ENCODE measurements at regions not wholly inside any gene's neighbourhood (a gene's known extent, or its start where the extent isn't known, plus 50 kb on each side); places are given as distances from the start of the nearest gene placed in this dataset.

DNA sequence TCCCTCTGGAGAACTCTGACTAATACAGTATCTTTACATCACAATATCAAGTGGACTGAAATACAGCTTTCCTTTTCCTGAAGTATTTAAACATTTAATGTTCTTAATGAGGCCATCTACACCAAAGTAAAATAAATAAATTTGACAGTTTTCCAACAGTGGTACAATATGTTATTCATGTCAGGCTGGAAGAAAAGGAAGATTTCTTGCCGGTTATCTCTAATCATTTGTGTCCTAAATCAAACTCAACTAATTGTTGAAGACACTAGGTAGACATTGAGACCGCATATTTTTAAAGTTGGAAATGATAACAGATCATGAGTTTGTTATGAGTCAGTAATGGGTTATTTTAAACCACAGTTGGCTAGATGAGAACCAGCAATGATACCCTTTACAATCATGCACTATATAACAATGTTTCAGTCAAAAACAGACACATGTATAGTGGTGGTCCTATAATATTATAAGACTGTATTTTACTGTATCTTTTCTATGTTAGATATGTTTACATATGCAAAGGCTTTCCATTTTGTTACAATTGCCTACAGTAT is 241.6 kb downstream of the LMBRD1 start:
- Histone ChIP-seq H3K4me2 (ENCODE audit: insufficient read depth, low read length) (no peak overlapping the region), H2AFZ (ENCODE audit: low read depth, low read length) (no peak overlapping the region), H3K27me3 (ENCODE audit: control insufficient read depth in 2 of 2, insufficient read depth in 2 of 2, low read length in 2 of 2) (no peaks in the 10 kb centered on the region), H3K4me1 (replicated peaks in 1 of 2; ENCODE audit: control insufficient read depth in 2 of 2, insufficient read depth in 2 of 2, low read length in 2 of 2) (no peaks in the 10 kb centered on the region), H3K9me1 (ENCODE audit: control insufficient read depth, insufficient read depth, low read length) (no peaks in the 10 kb centered on the region), H3K4me3 (no peak overlapping the region), H3K79me2 (ENCODE audit: control insufficient read depth, insufficient read depth, low read length) (no peaks in the 10 kb centered on the region), H4K20me1 (replicated peaks; ENCODE audit: control insufficient read depth, insufficient read depth, low read length) (no peaks in the 10 kb centered on the region), H3K9me3 (replicated peaks; ENCODE audit: control insufficient read depth, insufficient read depth, low read depth, low read length) (no peaks in the 10 kb centered on the region), H3K27ac (ENCODE audit: extremely low read depth, low read depth, low read length) (no peak overlapping the region), H3K9ac (ENCODE audit: insufficient read depth in 1 of 2, low read depth in 2 of 2, low read length in 2 of 2) (no peak overlapping the region), H3K36me3 (ENCODE audit: control insufficient read depth, insufficient read depth, low read length) (no peaks in the 10 kb centered on the region)
- BruUV-seq (replicated peaks) = no TSS peak
- POLR2A ChIA-PET = no interaction called here
- in situ Hi-C loops (cut with MboI) = no loop called here
- CTCF ChIA-PET (ENCODE audit: low intra/inter-chr PET ratio) = no interaction called here
- WGBS (ENCODE audit: insufficient coverage, low coverage, missing lambda C conversion rate) = 4% methylated on average over 2 of the region's 2 CpGs
- intact Hi-C loops (cut with micrococcal nuclease) = no loop called here
- no peak for DNase-seq (ENCODE audit: extremely low read depth in 1 of 4, low spot score in 3 of 4)
- TF ChIP-seq ZNF165 (CRISPR knock-in tag; IDR thresholded peaks at IDR 0.05; ENCODE audit: borderline replicate concordance) (no peak), KDM2B (CRISPR knock-in tag; IDR thresholded peaks at IDR 0.05) (no peak), BDP1 (IDR thresholded peaks at IDR 0.05; ENCODE audit: insufficient read depth, insufficient read length) (no peak)
- ATAC-seq = no peak
- FAIRE-seq = no peak

DNA sequence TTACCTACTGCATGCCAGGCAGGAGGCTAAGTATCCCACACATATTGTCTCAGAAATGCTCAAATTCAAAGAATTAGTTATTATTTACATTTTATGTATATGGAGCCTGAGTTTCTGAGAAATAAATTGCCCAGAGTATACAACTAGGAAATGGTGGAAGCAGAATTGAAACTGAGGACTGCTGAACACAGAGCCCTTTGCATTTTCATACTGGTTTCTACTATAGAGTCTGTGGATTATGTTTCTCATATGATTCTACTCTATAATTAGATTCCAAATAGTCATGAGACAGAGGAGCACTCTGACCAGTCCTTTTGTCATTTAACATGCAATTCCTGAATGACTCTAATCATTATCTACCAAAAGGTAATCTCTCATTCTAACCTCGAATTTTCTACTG is 254.3 kb downstream of the LMBRD1 start:
- Histone ChIP-seq H3K79me2 (ENCODE audit: control insufficient read depth, insufficient read depth, low read length) (no peaks in the 10 kb centered on the region), H2AFZ (ENCODE audit: low read depth, low read length) (no peak overlapping the region), H3K27ac (ENCODE audit: extremely low read depth, low read depth, low read length) (no peak overlapping the region), H3K9me1 (ENCODE audit: control insufficient read depth, insufficient read depth, low read length) (no peaks in the 10 kb centered on the region), H3K4me2 (ENCODE audit: insufficient read depth, low read length) (no peak overlapping the region), H3K9ac (ENCODE audit: insufficient read depth in 1 of 2, low read depth in 2 of 2, low read length in 2 of 2) (no peak overlapping the region), H3K4me3 (no peak overlapping the region), H3K9me3 (replicated peaks; ENCODE audit: control insufficient read depth, insufficient read depth, low read depth, low read length) (no peaks in the 10 kb centered on the region), H3K4me1 (replicated peaks in 1 of 2; ENCODE audit: control insufficient read depth in 2 of 2, insufficient read depth in 2 of 2, low read length in 2 of 2) (no peaks in the 10 kb centered on the region), H3K36me3 (ENCODE audit: control insufficient read depth, insufficient read depth, low read length) (no peaks in the 10 kb centered on the region), H3K27me3 (ENCODE audit: control insufficient read depth in 2 of 2, insufficient read depth in 2 of 2, low read length in 2 of 2) (no peaks in the 10 kb centered on the region; a peak in 2 of 5 replicates), H4K20me1 (replicated peaks; ENCODE audit: control insufficient read depth, insufficient read depth, low read length) (no peaks in the 10 kb centered on the region)
- no TSS peak for BruUV-seq (replicated peaks)
- DNase-seq (ENCODE audit: extremely low read depth in 1 of 4, low spot score in 3 of 4) (no peak), ATAC-seq (no peak), FAIRE-seq (no peak)
- POLR2A ChIA-PET = no interaction called here
- in situ Hi-C loops (cut with MboI) (no loop called here), intact Hi-C loops (cut with micrococcal nuclease) (no loop called here)
- WGBS (ENCODE audit: insufficient coverage, low coverage, missing lambda C conversion rate) = 0% methylated on average over 1 of the region's 1 CpG
- CTCF ChIA-PET (ENCODE audit: low intra/inter-chr PET ratio) = no interaction called here
- TF ChIP-seq, protein P1, sequence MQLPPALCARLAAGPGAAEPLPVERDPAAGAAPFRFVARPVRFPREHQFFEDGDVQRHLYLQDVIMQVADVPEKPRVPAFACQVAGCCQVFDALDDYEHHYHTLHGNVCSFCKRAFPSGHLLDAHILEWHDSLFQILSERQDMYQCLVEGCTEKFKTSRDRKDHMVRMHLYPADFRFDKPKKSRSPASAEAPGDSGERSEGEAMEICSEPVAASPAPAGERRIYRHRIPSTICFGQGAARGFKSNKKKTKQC (CRISPR knock-in tag; IDR thresholded peaks at IDR 0.05) = no peak
- TF ChIP-seq, protein P2, sequence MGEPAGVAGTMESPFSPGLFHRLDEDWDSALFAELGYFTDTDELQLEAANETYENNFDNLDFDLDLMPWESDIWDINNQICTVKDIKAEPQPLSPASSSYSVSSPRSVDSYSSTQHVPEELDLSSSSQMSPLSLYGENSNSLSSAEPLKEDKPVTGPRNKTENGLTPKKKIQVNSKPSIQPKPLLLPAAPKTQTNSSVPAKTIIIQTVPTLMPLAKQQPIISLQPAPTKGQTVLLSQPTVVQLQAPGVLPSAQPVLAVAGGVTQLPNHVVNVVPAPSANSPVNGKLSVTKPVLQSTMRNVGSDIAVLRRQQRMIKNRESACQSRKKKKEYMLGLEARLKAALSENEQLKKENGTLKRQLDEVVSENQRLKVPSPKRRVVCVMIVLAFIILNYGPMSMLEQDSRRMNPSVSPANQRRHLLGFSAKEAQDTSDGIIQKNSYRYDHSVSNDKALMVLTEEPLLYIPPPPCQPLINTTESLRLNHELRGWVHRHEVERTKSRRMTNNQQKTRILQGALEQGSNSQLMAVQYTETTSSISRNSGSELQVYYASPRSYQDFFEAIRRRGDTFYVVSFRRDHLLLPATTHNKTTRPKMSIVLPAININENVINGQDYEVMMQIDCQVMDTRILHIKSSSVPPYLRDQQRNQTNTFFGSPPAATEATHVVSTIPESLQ (CRISPR knock-in tag; IDR thresholded peaks at IDR 0.05) = no peak
- TF ChIP-seq, protein P3, sequence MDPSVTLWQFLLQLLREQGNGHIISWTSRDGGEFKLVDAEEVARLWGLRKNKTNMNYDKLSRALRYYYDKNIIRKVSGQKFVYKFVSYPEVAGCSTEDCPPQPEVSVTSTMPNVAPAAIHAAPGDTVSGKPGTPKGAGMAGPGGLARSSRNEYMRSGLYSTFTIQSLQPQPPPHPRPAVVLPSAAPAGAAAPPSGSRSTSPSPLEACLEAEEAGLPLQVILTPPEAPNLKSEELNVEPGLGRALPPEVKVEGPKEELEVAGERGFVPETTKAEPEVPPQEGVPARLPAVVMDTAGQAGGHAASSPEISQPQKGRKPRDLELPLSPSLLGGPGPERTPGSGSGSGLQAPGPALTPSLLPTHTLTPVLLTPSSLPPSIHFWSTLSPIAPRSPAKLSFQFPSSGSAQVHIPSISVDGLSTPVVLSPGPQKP (CRISPR knock-in tag; IDR thresholded peaks at IDR 0.05) = no peak
- TF ChIP-seq, protein P4, sequence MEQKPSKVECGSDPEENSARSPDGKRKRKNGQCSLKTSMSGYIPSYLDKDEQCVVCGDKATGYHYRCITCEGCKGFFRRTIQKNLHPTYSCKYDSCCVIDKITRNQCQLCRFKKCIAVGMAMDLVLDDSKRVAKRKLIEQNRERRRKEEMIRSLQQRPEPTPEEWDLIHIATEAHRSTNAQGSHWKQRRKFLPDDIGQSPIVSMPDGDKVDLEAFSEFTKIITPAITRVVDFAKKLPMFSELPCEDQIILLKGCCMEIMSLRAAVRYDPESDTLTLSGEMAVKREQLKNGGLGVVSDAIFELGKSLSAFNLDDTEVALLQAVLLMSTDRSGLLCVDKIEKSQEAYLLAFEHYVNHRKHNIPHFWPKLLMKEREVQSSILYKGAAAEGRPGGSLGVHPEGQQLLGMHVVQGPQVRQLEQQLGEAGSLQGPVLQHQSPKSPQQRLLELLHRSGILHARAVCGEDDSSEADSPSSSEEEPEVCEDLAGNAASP (IDR thresholded peaks at IDR 0.05) = no peak
- no peak for TF ChIP-seq DMBX1 (CRISPR knock-in tag; IDR thresholded peaks at IDR 0.05; ENCODE audit: borderline replicate concordance)
- no peak for TF ChIP-seq ZNF584 (CRISPR knock-in tag; IDR thresholded peaks at IDR 0.05; ENCODE audit: low read depth)
- no peak for TF ChIP-seq PHB (CRISPR knock-in tag; IDR thresholded peaks at IDR 0.05)
